ENCODE measurements at regions not wholly inside any gene's neighbourhood (a gene's known extent, or its start where the extent isn't known, plus 50 kb on each side); places are given as distances from the start of the nearest gene placed in this dataset.
A peak's percentile ranks its signal among the peaks of the same experiment; 100 is the strongest.
"Not testable (repeated sequence)": the region's sequence is repeated elsewhere in the genome, so short reads cannot be mapped to it uniquely, and the experiment has no call there.

DNA sequence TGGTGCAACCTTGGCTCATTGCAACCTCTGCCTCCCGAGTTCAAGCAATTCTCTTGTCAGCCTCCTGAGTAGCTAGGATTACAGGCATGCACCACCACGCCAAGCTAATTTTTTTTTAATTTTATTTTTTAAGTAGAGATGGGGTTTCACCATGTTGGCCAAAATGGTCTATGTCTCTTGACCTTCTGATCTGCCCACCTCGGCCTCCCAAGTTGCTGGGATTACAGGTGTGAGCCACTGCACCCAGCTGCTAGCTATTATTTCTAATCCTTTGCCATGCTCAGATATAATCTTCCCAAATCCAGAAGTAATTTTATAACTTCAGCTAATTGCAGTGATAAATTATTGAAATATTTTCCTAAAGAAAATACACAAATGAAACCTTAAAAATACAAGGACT lies 305.1 kb upstream of the OR11H12 start:
- DNase-seq (ENCODE audit: low spot score); H3K36me3 ChIP-seq (ENCODE audit: low read depth); H3K27me3 ChIP-seq (ENCODE audit: insufficient read depth, poor library complexity, severe bottlenecking); H3K9me3 ChIP-seq (ENCODE audit: severe bottlenecking); H3K27ac ChIP-seq (ENCODE audit: poor library complexity, severe bottlenecking); H3K4me1 ChIP-seq (ENCODE audit: insufficient read depth, poor library complexity, severe bottlenecking); ATAC-seq (ENCODE audit: low read depth); H3K4me3 ChIP-seq (ENCODE audit: severe bottlenecking): not testable (repeated sequence)

DNA sequence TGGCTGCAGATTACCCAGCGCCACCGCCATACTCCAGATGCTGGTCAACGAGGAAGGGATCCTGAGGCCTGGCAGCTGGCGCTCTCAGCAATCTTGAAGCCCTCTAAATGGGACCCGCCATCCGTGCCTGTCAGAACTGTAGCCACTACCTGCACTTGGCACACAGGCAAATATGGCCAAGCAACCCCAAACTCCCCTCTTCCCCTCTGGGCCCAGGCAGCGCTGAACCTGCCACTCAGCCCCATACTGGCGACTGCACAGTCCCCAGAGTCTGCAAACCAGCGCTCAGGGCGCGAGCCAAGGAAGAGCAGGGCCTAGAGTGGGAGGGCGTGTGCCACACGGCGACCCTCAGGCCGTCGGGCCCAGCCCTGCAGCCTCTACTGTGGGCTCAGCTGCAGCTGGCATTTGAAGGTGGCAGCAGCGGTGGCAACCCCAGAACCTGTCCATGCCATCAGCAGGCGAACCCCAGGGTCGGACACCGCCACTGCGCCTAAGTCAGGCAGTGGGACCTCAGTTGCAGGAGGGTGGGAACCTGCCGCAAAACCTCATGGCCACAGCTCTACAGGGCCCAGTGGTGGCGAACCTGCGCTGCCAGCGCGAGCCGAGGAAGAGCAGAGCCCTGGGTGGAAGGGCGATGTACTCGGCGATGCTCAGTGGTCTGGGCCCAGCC lies 268.4 kb upstream of the OR11H12 start:
- not testable (repeated sequence) for H3K9me3 ChIP-seq (ENCODE audit: severe bottlenecking); H3K36me3 ChIP-seq (ENCODE audit: low read depth); H3K27ac ChIP-seq (ENCODE audit: poor library complexity, severe bottlenecking); H3K27me3 ChIP-seq (ENCODE audit: insufficient read depth, poor library complexity, severe bottlenecking); ATAC-seq (ENCODE audit: low read depth); H3K4me1 ChIP-seq (ENCODE audit: insufficient read depth, poor library complexity, severe bottlenecking); H3K4me3 ChIP-seq (ENCODE audit: severe bottlenecking)
- peak; percentile 25 for DNase-seq (ENCODE audit: low spot score)

DNA sequence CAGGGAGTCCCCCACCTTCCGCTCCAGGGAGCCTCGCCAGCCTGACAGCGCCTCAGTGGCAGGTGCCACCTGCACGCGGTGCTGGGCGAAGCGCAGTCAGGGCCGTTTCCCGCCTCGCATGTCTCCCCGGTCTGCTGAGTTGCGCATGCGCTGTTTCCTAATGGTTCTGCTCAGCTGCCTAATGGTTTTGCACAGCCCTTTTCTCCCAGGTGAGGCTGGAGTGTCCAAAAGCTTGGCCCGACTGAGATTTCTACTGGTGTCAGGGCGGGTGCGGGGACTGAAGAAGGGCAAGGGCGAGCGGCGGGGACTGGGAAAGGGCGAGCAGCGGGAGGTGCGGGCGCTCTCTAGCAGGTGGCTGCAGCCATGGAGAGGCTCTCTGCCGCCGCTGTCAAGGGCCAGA lies 267.6 kb upstream of the OR11H12 start:
- H3K4me3 ChIP-seq (ENCODE audit: severe bottlenecking); H3K27me3 ChIP-seq (ENCODE audit: insufficient read depth, poor library complexity, severe bottlenecking); H3K27ac ChIP-seq (ENCODE audit: poor library complexity, severe bottlenecking); H3K36me3 ChIP-seq (ENCODE audit: low read depth); H3K9me3 ChIP-seq (ENCODE audit: severe bottlenecking); H3K4me1 ChIP-seq (ENCODE audit: insufficient read depth, poor library complexity, severe bottlenecking); ATAC-seq (ENCODE audit: low read depth): not testable (repeated sequence)
- DNase-seq (ENCODE audit: low spot score): peak; percentile 39

DNA sequence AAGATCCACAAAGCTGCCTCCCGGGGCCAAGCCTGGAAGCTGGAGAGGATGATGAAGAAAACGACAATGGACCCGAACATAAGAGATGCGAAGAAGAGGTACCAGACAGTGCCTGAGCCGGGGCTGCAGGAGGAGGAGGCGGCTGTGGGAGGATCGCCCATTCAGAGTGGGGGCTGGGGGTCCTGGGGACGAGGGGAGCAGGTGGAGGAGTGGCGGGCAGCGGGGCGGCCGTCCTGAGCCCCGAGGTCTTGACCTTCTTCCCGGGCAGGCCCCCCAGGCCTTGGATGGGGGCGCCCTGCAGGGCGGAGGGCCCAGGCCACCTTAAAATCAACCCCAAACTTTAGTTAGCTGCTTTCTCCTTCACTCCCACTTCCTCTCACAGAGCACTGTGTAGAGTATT lies 267.1 kb upstream of the OR11H12 start:
- ATAC-seq (ENCODE audit: low read depth); H3K27ac ChIP-seq (ENCODE audit: poor library complexity, severe bottlenecking); H3K4me1 ChIP-seq (ENCODE audit: insufficient read depth, poor library complexity, severe bottlenecking); H3K36me3 ChIP-seq (ENCODE audit: low read depth); H3K4me3 ChIP-seq (ENCODE audit: severe bottlenecking); H3K9me3 ChIP-seq (ENCODE audit: severe bottlenecking); H3K27me3 ChIP-seq (ENCODE audit: insufficient read depth, poor library complexity, severe bottlenecking): not testable (repeated sequence)
- peak; percentile 32 for DNase-seq (ENCODE audit: low spot score)
